ENCODE measurements at regions not wholly inside any gene's neighbourhood (a gene's known extent, or its start where the extent isn't known, plus 50 kb on each side); places are given as distances from the start of the nearest gene placed in this dataset.

DNA sequence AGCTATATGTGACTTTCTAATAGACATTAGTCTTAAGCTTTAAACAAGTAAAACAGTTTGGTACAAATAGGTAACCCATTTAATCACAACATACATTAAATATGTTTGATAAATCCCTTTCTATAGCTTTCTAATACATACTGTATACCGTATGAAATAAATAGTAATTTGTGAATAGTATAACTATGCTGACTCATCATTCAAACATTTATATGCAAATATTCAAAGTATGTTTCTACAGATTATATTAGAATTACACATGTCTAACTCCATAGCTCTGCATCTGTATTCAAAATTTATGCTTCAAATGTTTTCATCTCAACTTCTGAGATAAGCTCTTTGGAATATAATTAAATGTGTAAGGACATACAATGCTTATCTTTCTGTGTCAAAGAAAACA is 142.7 kb upstream of the ZNF804A start:
- TF ChIP-seq, protein P1, sequence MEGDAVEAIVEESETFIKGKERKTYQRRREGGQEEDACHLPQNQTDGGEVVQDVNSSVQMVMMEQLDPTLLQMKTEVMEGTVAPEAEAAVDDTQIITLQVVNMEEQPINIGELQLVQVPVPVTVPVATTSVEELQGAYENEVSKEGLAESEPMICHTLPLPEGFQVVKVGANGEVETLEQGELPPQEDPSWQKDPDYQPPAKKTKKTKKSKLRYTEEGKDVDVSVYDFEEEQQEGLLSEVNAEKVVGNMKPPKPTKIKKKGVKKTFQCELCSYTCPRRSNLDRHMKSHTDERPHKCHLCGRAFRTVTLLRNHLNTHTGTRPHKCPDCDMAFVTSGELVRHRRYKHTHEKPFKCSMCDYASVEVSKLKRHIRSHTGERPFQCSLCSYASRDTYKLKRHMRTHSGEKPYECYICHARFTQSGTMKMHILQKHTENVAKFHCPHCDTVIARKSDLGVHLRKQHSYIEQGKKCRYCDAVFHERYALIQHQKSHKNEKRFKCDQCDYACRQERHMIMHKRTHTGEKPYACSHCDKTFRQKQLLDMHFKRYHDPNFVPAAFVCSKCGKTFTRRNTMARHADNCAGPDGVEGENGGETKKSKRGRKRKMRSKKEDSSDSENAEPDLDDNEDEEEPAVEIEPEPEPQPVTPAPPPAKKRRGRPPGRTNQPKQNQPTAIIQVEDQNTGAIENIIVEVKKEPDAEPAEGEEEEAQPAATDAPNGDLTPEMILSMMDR (IDR thresholded peaks at IDR 0.05) = no peak
- TF ChIP-seq POLR2AphosphoS5 (IDR thresholded peaks at IDR 0.05) (no peak), EP300 (IDR thresholded peaks at IDR 0.05) (no peak)
